HG02678 (cell line): ENCODE measurements at regions not wholly inside any gene's neighbourhood (a gene's known extent, or its start where the extent isn't known, plus 50 kb on each side); places are given as distances from the start of the nearest gene placed in this dataset.
"Not testable (repeated sequence)": the region's sequence is repeated elsewhere in the genome, so short reads cannot be mapped to it uniquely, and the experiment has no call there.

ENCODE experiments used
- ATAC-seq: cut with Tn5 transposase; IDR thresholded peaks from one replicate; pipeline ENCODE4 v1.9.1; 2021; ENCODE audit warnings: mild to moderate bottlenecking, moderate library complexity; ENCODE audit not compliant: unreplicated experiment

GRCh38 chr13:58714016-58714415, 1082.5 kb downstream of the PCDH17 start:
- not testable (repeated sequence) for ATAC-seq

- ATAC-seq: no peak
Observed at GRCh38 chr13:58721273-58721672, 1089.7 kb downstream of the PCDH17 start.

DNA sequence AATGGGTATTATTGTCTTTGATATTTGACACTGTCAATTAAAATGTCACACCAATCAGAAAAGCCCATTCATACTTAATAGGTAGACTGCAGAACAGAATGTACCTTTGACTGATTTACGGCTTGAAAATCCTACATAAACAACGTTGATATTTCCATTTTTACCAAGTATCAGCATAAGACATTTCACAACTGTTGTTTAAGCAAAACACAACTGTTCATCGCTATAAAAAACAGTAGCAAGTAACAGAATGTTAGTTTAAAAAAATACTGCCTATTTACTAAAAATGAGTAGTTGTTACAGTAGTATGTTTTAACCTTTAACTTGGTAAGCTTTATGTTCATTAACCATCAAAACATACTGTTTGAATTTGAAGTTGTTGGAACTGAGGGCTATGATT, 1096.6 kb downstream of the PCDH17 start:
- no peak for ATAC-seq

DNA sequence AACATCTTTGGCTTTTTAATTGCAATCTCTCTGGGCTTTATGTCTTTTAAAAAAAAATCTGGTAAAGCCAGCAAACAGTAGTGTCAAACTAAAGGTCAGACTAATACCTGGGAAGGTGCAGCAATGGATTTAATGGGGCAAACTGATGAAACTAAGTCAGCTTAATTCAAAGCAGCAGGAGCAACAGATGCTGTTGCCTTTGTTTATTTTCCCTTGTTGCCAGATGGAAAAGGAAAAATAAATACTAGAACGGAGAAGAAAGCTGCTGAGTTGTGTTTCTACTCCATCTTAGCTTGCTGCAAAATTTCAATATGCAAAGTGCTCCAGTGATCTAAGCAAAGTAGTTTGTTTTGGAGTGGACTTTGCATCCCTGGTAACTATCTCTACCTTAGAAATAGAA, 1097.8 kb downstream of the PCDH17 start:
- no peak for ATAC-seq

DNA sequence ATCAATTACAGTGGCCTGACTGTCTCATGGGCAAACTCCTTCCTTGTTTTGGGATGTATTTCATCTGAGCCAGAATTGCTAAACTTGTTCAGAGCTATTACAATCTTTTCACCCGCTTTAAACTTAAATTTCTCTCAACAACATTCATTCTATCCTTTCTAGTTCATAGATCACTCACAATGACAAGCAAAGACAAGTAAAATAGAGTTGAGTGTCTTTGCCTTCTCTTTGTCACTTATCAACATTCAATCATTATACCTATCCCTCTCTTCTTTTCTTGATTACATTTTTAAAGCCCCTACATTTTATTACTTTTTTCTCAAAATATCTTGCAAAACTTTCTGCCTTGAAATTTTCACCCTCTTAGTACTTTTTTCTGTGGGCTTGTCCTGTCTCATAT, 1113.1 kb downstream of the PCDH17 start:
- ATAC-seq: no peak

DNA sequence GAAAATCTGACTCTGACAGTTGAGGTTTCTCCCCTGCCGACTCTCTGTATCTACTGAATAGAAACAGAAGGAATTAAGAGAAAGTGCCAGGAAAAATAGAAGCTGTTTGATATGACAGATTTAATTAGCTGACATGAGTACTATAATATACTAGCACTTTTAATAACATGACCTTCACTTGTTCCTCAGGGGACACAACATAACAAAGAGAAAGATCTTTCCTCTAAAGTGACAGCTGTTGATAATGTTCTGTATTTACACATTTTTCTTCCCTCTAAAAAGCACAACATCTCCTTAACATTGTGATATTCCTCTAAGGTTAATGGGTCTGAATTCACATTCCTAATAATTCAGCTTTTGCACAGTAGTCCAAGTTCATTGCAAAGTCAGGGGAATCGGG, 1136.0 kb downstream of the PCDH17 start:
- ATAC-seq: no peak

- ATAC-seq: no peak
Observed at GRCh38 chr13:58773280-58773859, 1141.8 kb downstream of the PCDH17 start.

- ATAC-seq: no peak
Observed at GRCh38 chr13:58782736-58783135, 1151.2 kb downstream of the PCDH17 start.

DNA sequence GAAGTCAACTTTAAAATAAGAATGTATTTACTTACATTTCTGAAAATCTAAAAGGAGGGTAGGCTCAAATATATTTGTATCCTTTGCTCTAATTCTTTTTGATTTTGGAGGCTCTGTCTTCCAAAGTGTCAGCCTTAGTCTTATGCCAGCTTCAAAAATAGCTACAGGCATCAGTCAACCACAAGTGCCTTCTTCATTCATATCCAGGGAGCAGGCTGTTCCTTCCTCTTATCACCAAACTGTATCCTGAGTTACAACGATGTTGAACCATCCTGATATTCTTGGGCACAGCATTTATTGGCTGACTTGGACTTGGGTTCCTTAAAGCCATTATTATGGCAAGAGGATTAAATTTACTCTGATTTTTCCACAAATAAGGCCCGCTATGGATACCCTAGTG, 1161.3 kb downstream of the PCDH17 start:
- no peak for ATAC-seq

DNA sequence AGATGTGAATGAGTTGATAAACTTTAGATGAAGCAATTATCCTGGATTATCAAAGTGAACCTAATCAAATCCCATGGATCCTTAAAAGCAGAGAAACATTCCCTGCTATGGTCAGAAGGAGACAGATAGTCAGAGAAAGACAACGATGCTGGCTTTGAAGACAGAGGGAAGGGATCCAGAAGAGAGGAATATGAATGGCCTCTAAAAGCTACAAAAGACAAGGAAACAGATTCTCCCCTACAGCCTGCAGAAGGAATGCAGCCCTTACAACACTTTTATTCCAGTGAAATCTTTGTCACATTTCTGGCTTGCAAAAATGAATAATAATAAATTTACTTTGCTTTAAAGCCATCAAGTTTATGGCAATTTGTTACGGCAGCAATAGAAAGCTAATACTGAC, 1164.2 kb downstream of the PCDH17 start:
- ATAC-seq: no peak

DNA sequence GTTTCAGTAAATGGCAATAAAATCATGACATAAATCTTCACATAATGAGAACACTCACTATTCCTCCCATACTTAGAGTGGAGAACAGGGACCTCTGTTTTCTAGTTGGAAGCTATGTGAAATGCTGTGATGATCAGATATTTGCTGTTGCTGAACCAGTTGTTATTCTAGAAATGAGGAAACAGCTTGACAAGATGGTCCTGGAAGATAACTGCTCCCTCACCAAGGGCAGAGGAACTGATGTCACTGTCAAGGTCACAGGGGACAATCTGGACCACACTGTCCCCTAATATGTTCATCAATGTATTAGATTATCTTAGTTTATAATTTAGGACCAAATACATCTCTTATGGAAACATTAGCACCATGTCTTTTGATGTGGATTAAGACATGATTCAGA, 1173.3 kb downstream of the PCDH17 start:
- no peak for ATAC-seq

DNA sequence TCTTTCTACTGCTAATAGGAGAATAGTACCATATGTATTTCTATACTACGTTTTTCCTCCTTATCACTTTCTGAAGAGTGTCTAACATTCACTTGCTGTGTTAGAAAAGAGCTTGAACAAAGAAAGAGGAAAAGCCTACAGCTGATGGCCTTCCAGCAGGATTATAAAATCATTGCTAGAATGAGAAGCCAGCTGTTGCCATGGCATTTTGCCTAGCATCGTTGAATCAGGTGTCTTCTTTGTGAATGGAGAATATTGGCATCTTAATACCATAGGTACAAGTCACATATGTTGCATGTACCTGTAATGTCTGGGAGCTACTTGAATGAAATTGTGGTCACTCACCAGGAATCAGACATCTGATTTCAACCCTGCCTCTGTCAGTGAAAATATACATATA, 1174.9 kb downstream of the PCDH17 start:
- ATAC-seq: no peak

DNA sequence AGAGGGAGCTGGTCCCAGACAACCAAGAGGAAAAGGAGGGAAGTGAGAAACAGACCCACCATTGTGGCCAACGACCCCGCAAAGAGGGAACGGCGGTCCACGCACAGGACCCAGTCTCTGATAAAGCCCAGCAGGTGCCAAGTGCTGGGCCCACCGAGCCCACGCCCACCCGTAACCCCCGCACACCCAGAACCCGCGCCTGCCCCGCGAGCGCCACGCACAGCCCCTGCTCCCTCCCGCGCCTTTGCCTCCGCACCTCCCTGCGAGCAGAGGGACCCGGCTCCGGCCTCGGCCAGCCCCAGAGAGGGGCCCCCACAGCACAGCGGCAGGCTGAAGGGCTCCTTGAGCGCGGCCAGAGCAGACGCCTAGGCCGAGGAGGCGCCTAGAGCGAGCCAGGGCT, 1192.2 kb downstream of the PCDH17 start:
- ATAC-seq: no peak

- no peak for ATAC-seq
Observed at GRCh38 chr13:58827904-58828303, 1196.4 kb downstream of the PCDH17 start.

GRCh38 chr13:58830841-58831240, 1199.3 kb downstream of the PCDH17 start:
- ATAC-seq: no peak

- no peak for ATAC-seq
Observed at GRCh38 chr13:58838615-58839014, 1207.1 kb downstream of the PCDH17 start.

DNA sequence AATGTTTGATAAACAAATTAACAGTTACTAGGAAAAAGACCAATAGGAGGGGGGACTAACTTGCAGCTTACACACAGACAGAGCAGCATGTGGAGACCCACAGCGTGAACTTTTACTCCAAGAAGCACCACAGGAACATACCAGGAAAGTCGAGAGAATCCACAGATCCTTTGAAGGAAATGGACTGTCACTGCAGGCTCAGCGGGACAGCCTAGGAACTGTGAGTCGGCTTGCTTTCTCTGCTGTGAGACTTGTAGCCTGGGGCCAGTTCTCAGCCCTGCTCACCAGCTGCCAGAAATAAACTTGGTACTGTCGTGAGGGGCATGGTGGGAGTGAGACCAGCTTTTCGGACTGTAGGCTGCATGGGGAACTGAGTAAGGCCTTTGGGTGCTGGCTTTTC, 1211.5 kb downstream of the PCDH17 start:
- ATAC-seq: no peak

DNA sequence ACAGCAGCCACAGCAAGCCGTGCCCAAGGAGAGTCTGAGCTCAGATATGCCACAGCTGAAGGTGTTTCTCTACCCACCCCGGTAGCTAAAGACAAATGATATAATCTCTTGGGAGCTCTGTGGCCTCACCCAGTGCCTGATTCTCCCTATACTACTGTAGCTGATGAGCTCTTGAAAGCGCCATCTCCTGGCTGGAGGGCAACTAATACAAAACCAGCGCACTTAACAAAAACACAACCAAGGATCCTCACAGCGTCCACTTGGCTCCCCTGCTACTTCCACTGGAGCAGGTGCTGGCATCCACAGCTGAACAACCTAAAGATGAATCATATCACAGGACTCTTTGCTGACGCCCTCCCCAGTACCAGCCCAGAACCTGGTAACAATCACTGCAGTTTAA, 1212.0 kb downstream of the PCDH17 start:
- no peak for ATAC-seq

DNA sequence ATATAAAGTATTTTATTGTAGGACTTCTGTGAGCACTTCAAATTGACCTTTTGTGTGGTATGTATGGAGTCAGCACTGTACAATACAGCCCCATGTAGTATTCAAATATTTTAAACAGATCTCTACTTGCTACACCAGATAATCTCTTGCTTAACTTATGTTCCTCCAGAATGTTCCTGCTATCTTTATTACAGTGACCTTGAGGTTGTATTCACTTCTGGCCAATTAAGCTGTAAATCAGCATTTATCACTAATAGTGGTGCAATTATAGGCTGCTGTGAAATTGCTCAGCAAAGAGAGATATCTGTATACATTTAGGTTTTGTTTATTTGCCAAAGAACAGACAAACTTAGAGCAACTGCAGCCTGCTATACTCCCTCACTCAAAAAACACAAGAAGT, 1218.6 kb downstream of the PCDH17 start:
- ATAC-seq: no peak

DNA sequence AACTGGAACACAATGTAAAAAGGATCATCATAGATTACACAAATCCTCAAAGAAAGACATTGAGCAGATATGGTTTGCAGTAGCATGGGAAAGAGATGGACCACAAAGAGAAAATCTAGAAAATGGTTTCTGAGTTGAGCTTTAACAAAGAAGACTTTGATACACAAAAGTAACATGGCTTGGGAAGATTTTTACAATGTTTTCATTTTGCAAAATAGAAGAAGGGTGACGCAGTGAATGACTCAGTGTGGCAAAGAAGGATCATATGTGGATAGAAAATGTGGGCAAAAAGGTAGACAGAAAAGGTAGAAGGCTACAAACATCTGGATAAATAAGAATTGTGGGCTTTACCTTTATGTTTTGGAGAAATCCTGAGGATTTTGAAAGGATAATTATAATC, 1220.5 kb downstream of the PCDH17 start:
- ATAC-seq: no peak

DNA sequence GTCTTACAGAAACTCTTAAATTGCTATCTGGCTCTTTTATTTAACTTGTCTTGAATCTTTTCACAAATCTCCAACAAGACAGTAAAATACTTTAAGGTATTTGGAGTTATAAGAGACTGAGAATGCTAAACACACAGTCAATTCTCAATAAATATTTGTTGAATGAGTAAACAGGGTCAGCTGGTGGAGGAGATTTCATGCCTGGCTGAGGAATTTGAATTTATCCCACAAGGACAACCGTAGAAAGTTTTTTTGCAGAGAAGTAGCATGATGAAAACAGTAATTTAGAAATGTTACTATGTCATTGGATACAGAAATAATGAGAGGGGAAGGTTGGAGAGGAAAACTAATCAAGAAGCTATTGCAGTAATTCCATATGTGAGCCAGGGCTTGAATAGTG, 1223.7 kb downstream of the PCDH17 start:
- ATAC-seq: no peak

- no peak for ATAC-seq
Observed at GRCh38 chr13:58858870-58859371, 1227.4 kb downstream of the PCDH17 start.

DNA sequence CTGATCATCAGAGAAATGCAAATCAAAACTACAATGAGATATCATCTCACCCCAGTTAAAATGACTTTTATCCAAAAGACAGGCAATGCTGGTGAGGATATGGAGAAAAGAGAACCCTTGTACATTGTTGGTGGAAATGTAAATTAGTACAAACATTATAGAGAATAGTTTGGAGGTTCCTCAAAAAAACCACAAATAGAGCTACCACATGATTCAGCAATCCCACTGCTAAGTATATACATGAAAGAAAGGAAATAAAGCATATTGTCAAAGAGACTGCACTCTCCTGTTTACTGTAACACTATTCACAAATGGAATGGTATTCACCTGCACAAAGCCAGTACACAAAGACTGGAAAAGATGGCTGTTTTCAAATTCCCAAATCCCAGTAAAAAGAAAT, 1233.7 kb downstream of the PCDH17 start:
- ATAC-seq: no peak
